ENCODE measurements at regions not wholly inside any gene's neighbourhood (a gene's known extent, or its start where the extent isn't known, plus 50 kb on each side); places are given as distances from the start of the nearest gene placed in this dataset.

DNA sequence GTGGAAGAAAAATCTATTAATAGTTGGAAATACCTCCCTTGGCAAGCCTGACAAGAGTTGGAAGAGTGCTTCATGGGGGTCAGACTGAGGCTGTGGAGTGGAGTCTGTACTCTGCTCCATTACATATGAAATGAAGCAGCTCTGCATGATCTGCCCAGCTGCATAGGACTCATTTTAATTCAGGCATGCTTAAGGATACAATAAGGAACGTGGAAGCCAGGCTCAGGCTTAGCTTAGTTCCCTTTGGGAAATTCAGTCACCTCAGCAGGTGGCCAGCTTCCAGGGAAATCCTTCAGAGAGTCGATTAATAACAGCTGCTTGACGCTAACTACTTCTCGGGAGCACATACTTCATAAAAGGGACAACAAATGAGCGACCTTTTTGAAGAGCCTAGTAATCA lies 1672.9 kb upstream of the WWC1 start:
- no peak for TF ChIP-seq CSDC2 (CRISPR knock-in tag; IDR thresholded peaks at IDR 0.05)
- no peak for TF ChIP-seq BACH2 (CRISPR knock-in tag; IDR thresholded peaks at IDR 0.05; ENCODE audit: borderline replicate concordance)
- TF ChIP-seq TSHZ2 (CRISPR knock-in tag; IDR thresholded peaks at IDR 0.05), result no peak
- TF ChIP-seq, protein P1, sequence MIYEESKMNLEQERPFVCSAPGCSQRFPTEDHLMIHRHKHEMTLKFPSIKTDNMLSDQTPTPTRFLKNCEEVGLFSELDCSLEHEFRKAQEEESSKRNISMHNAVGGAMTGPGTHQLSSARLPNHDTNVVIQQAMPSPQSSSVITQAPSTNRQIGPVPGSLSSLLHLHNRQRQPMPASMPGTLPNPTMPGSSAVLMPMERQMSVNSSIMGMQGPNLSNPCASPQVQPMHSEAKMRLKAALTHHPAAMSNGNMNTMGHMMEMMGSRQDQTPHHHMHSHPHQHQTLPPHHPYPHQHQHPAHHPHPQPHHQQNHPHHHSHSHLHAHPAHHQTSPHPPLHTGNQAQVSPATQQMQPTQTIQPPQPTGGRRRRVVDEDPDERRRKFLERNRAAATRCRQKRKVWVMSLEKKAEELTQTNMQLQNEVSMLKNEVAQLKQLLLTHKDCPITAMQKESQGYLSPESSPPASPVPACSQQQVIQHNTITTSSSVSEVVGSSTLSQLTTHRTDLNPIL (CRISPR knock-in tag; IDR thresholded peaks at IDR 0.05; ENCODE audit: low read depth), result no peak
- no peak for TF ChIP-seq TOX (CRISPR knock-in tag; IDR thresholded peaks at IDR 0.05; ENCODE audit: borderline replicate concordance)
- no peak for TF ChIP-seq ZNF565 (CRISPR knock-in tag; conservative IDR thresholded peaks at IDR 0.05; ENCODE audit: low read depth)
- no peak for TF ChIP-seq ZFP30 (CRISPR knock-in tag; IDR thresholded peaks at IDR 0.05)
- no peak for TF ChIP-seq PPARA (CRISPR knock-in tag; IDR thresholded peaks at IDR 0.05; ENCODE audit: borderline replicate concordance)
- no peak for ATAC-seq

DNA sequence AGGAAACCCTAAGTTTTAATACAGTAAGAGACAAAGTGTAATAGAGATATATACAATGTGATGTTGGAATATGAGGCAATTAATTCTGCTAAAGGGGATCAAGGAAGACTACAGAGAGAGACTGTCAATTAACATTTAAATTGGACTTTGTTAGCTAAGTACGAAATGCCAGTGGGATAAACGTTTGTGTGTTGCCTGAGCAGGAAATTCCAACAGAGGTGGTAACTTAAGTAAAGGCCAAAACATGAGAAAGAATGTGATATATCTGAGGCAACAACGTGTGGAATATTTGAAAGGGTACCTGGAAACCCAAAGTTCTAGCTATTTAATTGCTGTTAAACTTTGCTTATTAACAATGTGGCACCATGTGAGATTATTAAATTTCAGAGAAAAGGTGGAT lies 1666.9 kb upstream of the WWC1 start:
- no peak for ATAC-seq
- TF ChIP-seq ARNTL (CRISPR knock-in tag; IDR thresholded peaks at IDR 0.05; ENCODE audit: borderline replicate concordance, low read depth) (no peak), ESRRG (CRISPR knock-in tag; IDR thresholded peaks at IDR 0.05) (no peak), ISL1 (CRISPR knock-in tag; IDR thresholded peaks at IDR 0.05) (no peak), ZC3H10 (CRISPR knock-in tag; IDR thresholded peaks at IDR 0.05) (no peak), CSDC2 (CRISPR knock-in tag; IDR thresholded peaks at IDR 0.05) (no peak), ZFP30 (CRISPR knock-in tag; IDR thresholded peaks at IDR 0.05) (no peak), TCF4 (CRISPR knock-in tag; IDR thresholded peaks at IDR 0.05; ENCODE audit: borderline replicate concordance) (no peak), PPARA (CRISPR knock-in tag; IDR thresholded peaks at IDR 0.05; ENCODE audit: borderline replicate concordance) (no peak), RARB (CRISPR knock-in tag; IDR thresholded peaks at IDR 0.05) (no peak)
- TF ChIP-seq, protein P1 (CRISPR knock-in tag; IDR thresholded peaks at IDR 0.05; ENCODE audit: low read depth), result no peak

GRCh38 chr5:166625210-166625865 lies 1666.1 kb upstream of the WWC1 start:
- TF ChIP-seq ISL1 (CRISPR knock-in tag; IDR thresholded peaks at IDR 0.05) (peak; percentile 87), TSHZ2 (CRISPR knock-in tag; IDR thresholded peaks at IDR 0.05) (no peak)
- ATAC-seq, result no peak

GRCh38 chr5:166637295-166637694 lies 1654.2 kb upstream of the WWC1 start:
- ATAC-seq, result no peak

More at GRCh38 chr5:166637295-166637694, 1654.2 kb upstream of the WWC1 start:
- TF ChIP-seq, protein P2, sequence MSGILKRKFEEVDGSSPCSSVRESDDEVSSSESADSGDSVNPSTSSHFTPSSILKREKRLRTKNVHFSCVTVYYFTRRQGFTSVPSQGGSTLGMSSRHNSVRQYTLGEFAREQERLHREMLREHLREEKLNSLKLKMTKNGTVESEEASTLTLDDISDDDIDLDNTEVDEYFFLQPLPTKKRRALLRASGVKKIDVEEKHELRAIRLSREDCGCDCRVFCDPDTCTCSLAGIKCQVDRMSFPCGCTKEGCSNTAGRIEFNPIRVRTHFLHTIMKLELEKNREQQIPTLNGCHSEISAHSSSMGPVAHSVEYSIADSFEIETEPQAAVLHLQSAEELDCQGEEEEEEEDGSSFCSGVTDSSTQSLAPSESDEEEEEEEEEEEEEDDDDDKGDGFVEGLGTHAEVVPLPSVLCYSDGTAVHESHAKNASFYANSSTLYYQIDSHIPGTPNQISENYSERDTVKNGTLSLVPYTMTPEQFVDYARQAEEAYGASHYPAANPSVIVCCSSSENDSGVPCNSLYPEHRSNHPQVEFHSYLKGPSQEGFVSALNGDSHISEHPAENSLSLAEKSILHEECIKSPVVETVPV (CRISPR knock-in tag; IDR thresholded peaks at IDR 0.05), result no peak
- TF ChIP-seq PPARA (CRISPR knock-in tag; IDR thresholded peaks at IDR 0.05; ENCODE audit: borderline replicate concordance), result no peak
- no peak for TF ChIP-seq ZNF70 (CRISPR knock-in tag; IDR thresholded peaks at IDR 0.05)
- no peak for TF ChIP-seq POU6F1 (CRISPR knock-in tag; IDR thresholded peaks at IDR 0.05; ENCODE audit: borderline replicate concordance, low read depth)
- no peak for TF ChIP-seq ZNF565 (CRISPR knock-in tag; conservative IDR thresholded peaks at IDR 0.05; ENCODE audit: low read depth)
- no peak for TF ChIP-seq TSHZ2 (CRISPR knock-in tag; IDR thresholded peaks at IDR 0.05)
- TF ChIP-seq GLIS3 (CRISPR knock-in tag; IDR thresholded peaks at IDR 0.05), result no peak

Measured in SK-N-SH treated with all-trans-retinoic acid at 6 μM for 48 hours (cell line).